WTC11 (cell line): ENCODE measurements at regions not wholly inside any gene's neighbourhood (a gene's known extent, or its start where the extent isn't known, plus 50 kb on each side); places are given as distances from the start of the nearest gene placed in this dataset.

Source experiments
- ATAC-seq: fragments of 200-7000 bp; cut with Tn5 transposase; 2 replicates; pipeline ENCODE4 v1.10.0; 2021; ENCODE audit warnings: mild to moderate bottlenecking, moderate library complexity
- CTCF ChIA-PET: fragments of 300-600 bp; sonication (Branson Sonifier 250); formaldehyde crosslinking; loops from one replicate; lab custom pipeline; 2021; ENCODE audit warnings: antibody characterized with exemption; lab: Charles Lee
- POLR2A ChIA-PET: fragments of 350-600 bp; sonication (Branson Sonifier 250); formaldehyde crosslinking; loops from one replicate; lab custom pipeline; 2021; ENCODE audit warnings: antibody characterized with exemption; lab: Charles Lee
- DNase-seq: peaks from one replicate; pipeline ENCODE4 v3.0.0; 2021; ENCODE audit warnings: low spot score
- H3K27ac Mint-ChIP-seq: 2 replicates; pipeline ENCODE4 v1.8.0; 2021; ENCODE audit warnings: mixed read lengths
- H3K27me3 Mint-ChIP-seq: 2 replicates; pipeline ENCODE4 v1.8.0; 2021; ENCODE audit warnings: low read depth, mild to moderate bottlenecking, moderate library complexity, mixed read lengths
- H3K36me3 Mint-ChIP-seq: 2 replicates; pipeline ENCODE4 v1.8.0; 2021; ENCODE audit warnings: mixed read lengths
- H3K4me1 Mint-ChIP-seq: 2 replicates; pipeline ENCODE4 v1.8.0; 2022; ENCODE audit warnings: mixed read lengths
- H3K4me3 Mint-ChIP-seq: 2 replicates; pipeline ENCODE4 v1.8.0; 2021; ENCODE audit warnings: mild to moderate bottlenecking, moderate library complexity, mixed read lengths
- H3K9me3 Mint-ChIP-seq: 2 replicates; pipeline ENCODE4 v1.8.0; 2021; ENCODE audit warnings: mixed read lengths
- ATF1 ChIP-seq: sonication (generic); formaldehyde crosslinking; IDR thresholded peaks from 2 replicates; pipeline ENCODE4 v1.8.1; 2023; ENCODE audit warnings: mild to moderate bottlenecking, moderate library complexity, missing genetic modification reagents
- CBFB ChIP-seq: sonication (generic); formaldehyde crosslinking; IDR thresholded peaks from 2 replicates; pipeline ENCODE4 v1.8.1; 2022; ENCODE audit warnings: mild to moderate bottlenecking, low read depth, missing genetic modification reagents
- CTCF ChIP-seq: fragments of 200-600 bp; IDR thresholded peaks from 2 replicates; pipeline ENCODE4 v1.8.0; 2022; ENCODE audit warnings: antibody characterized with exemption
- E2F5 ChIP-seq: sonication (generic); formaldehyde crosslinking; IDR thresholded peaks from 2 replicates; pipeline ENCODE4 v1.8.1; 2022; ENCODE audit warnings: mild to moderate bottlenecking, moderate library complexity, missing genetic modification reagents
- ESRRA ChIP-seq: sonication (generic); formaldehyde crosslinking; IDR thresholded peaks from 2 replicates; pipeline ENCODE4 v1.8.1; 2022; ENCODE audit warnings: mild to moderate bottlenecking, missing genetic modification reagents, borderline replicate concordance
- FOXJ3 ChIP-seq: sonication (generic); formaldehyde crosslinking; IDR thresholded peaks from 2 replicates; pipeline ENCODE4 v1.9.0; 2021; ENCODE audit warnings: missing genetic modification reagents, mild to moderate bottlenecking, borderline replicate concordance
- FOXK1 ChIP-seq: sonication (generic); formaldehyde crosslinking; IDR thresholded peaks from 2 replicates; pipeline ENCODE4 v1.8.0; 2022; ENCODE audit warnings: mild to moderate bottlenecking, moderate library complexity, missing genetic modification reagents
- GTF2I ChIP-seq: fragments of 250-450 bp; sonication (Bioruptor Pico); conservative IDR thresholded peaks from 2 replicates; pipeline ENCODE4 v1.4.0; 2021; ENCODE audit warnings: mild to moderate bottlenecking
- HMGA2 ChIP-seq: fragments of 250-450 bp; sonication (Bioruptor Pico); IDR thresholded peaks from 2 replicates; pipeline ENCODE4 v1.4.0; 2021; ENCODE audit warnings: mild to moderate bottlenecking, moderate library complexity
- HMGXB4 ChIP-seq: sonication (generic); formaldehyde crosslinking; IDR thresholded peaks from 2 replicates; pipeline ENCODE4 v1.8.1; 2023; ENCODE audit warnings: mild to moderate bottlenecking, moderate library complexity, missing genetic modification reagents
- IRF2 ChIP-seq: sonication (generic); formaldehyde crosslinking; IDR thresholded peaks from 2 replicates; pipeline ENCODE4 v1.8.0; 2022; ENCODE audit warnings: low read depth, missing genetic modification reagents, borderline replicate concordance
- KAT7 ChIP-seq: sonication (generic); formaldehyde crosslinking; IDR thresholded peaks from 2 replicates; pipeline ENCODE4 v1.8.1; 2023; ENCODE audit warnings: missing genetic modification reagents, mild to moderate bottlenecking, borderline replicate concordance
- NFE2L1 ChIP-seq: sonication (generic); formaldehyde crosslinking; IDR thresholded peaks from 2 replicates; pipeline ENCODE4 v1.8.1; 2023; ENCODE audit warnings: missing genetic modification reagents
- NR2C2 ChIP-seq: sonication (generic); formaldehyde crosslinking; IDR thresholded peaks from 2 replicates; pipeline ENCODE4 v1.8.0; 2022; ENCODE audit warnings: mild to moderate bottlenecking, missing genetic modification reagents
- OVOL2 ChIP-seq: fragments of 250-450 bp; sonication (Bioruptor Pico); IDR thresholded peaks from 2 replicates; pipeline ENCODE4 v1.9.0; 2021; ENCODE audit warnings: mild to moderate bottlenecking, borderline replicate concordance
- RELA ChIP-seq: sonication (generic); formaldehyde crosslinking; IDR thresholded peaks from 2 replicates; pipeline ENCODE4 v1.8.1; 2022; ENCODE audit warnings: missing genetic modification reagents, mild to moderate bottlenecking, borderline replicate concordance
- SMAD3 ChIP-seq: sonication (generic); formaldehyde crosslinking; IDR thresholded peaks from 2 replicates; pipeline ENCODE4 v1.8.0; 2022; ENCODE audit warnings: missing genetic modification reagents, mild to moderate bottlenecking, borderline replicate concordance
- TEAD1 ChIP-seq: sonication (generic); formaldehyde crosslinking; IDR thresholded peaks from 2 replicates; pipeline ENCODE4 v1.8.0; 2022; ENCODE audit warnings: mild to moderate bottlenecking, missing genetic modification reagents
- ZNF232 ChIP-seq: sonication (generic); formaldehyde crosslinking; IDR thresholded peaks from 2 replicates; pipeline ENCODE4 v1.8.0; 2022; ENCODE audit warnings: mild to moderate bottlenecking, missing genetic modification reagents
- ZNF263 ChIP-seq: sonication (generic); formaldehyde crosslinking; IDR thresholded peaks from 2 replicates; pipeline ENCODE4 v1.8.1; 2022; ENCODE audit warnings: low read depth, mild to moderate bottlenecking, moderate library complexity, missing genetic modification reagents
- ZNF416 ChIP-seq: fragments of 250-450 bp; sonication (Bioruptor Pico); IDR thresholded peaks from 2 replicates; pipeline ENCODE4 v1.9.0; 2021; ENCODE audit warnings: mild to moderate bottlenecking, inconsistent platforms
- ZNF532 ChIP-seq: fragments of 250-450 bp; sonication (Bioruptor Pico); IDR thresholded peaks from 2 replicates; pipeline ENCODE4 v1.9.0; 2021; ENCODE audit warnings: mild to moderate bottlenecking, borderline replicate concordance
- ZNF671 ChIP-seq: fragments of 250-450 bp; sonication (Bioruptor Pico); IDR thresholded peaks from 2 replicates; pipeline ENCODE4 v1.8.0; 2021; ENCODE audit warnings: mild to moderate bottlenecking
- TF ChIP-seq, protein P1 (sequence below): fragments of 250-450 bp; sonication (Bioruptor Pico); IDR thresholded peaks from 2 replicates; pipeline ENCODE4 v1.9.0; 2021; ENCODE audit warnings: mild to moderate bottlenecking

DNA sequence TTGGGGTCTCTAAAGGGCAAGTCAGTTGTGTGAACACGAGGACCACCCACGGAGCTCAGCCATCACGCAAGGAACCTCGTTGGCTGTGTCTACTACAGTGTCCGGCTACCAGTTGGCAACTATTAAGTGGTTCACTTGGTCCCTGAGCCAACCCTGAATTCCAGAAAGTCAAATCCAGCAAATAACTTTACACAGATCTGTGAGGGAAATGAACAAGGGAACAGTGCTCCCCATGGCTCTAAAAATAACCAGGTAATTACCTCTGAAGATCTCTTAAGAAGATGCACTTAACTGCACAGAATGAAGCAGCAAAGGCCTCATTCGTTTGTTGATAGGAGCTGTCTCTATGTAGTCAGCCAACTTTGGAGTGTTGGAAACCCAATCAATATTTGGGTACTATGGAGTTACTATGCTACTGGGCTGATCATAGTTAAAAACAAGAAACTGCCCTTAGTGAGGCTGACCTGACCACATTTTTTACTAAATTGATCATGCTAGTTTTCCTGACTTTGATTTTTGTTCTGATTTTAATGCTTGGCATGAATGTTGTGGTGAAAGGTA is 219.1 kb upstream of the LRIG1 start:
- no peak for ATAC-seq
- ChIA-PET CTCF (no interaction called here), POLR2A (no interaction called here)
- Mint-ChIP-seq H3K9me3 (no peaks in the 10 kb centered on the region), H3K27ac (no peak overlapping the region), H3K36me3 (no peaks in the 10 kb centered on the region), H3K4me1 (peaks cover 19% of the 10 kb centered on the region), H3K4me3 (no peak overlapping the region), H3K27me3 (no peaks in the 10 kb centered on the region)
- TF ChIP-seq ZNF263, result no peak
- TF ChIP-seq, protein P1, sequence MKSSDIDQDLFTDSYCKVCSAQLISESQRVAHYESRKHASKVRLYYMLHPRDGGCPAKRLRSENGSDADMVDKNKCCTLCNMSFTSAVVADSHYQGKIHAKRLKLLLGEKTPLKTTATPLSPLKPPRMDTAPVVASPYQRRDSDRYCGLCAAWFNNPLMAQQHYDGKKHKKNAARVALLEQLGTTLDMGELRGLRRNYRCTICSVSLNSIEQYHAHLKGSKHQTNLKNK (CRISPR knock-in tag), result no peak
- no peak for TF ChIP-seq OVOL2 (CRISPR knock-in tag)
- no peak for TF ChIP-seq ATF1 (CRISPR knock-in tag)
- TF ChIP-seq TEAD1 (CRISPR knock-in tag), result no peak
- TF ChIP-seq ZNF671 (CRISPR knock-in tag), result no peak
- TF ChIP-seq HMGXB4 (CRISPR knock-in tag), result no peak
- no peak for TF ChIP-seq HMGA2 (CRISPR knock-in tag)
- no peak for TF ChIP-seq E2F5 (CRISPR knock-in tag)
- no peak for TF ChIP-seq ZNF232 (CRISPR knock-in tag)
- TF ChIP-seq NFE2L1, result no peak
- no peak for TF ChIP-seq IRF2 (CRISPR knock-in tag)
- TF ChIP-seq KAT7 (CRISPR knock-in tag), result no peak
- TF ChIP-seq ZNF416 (CRISPR knock-in tag), result no peak
- TF ChIP-seq FOXJ3 (CRISPR knock-in tag), result no peak
- no peak for TF ChIP-seq GTF2I (CRISPR knock-in tag)
- no peak for TF ChIP-seq NR2C2 (CRISPR knock-in tag)
- no peak for TF ChIP-seq CBFB (CRISPR knock-in tag)
- no peak for TF ChIP-seq RELA (CRISPR knock-in tag)
- no peak for TF ChIP-seq CTCF
- DNase-seq, result no peak

GRCh38 chr3:66720508-66720907 is 219.7 kb upstream of the LRIG1 start:
- TF ChIP-seq RELA (CRISPR knock-in tag) (no peak), SMAD3 (no peak), ESRRA (CRISPR knock-in tag) (no peak), KAT7 (CRISPR knock-in tag) (no peak), ZNF416 (CRISPR knock-in tag) (no peak), ZNF532 (CRISPR knock-in tag) (no peak), FOXK1 (CRISPR knock-in tag) (no peak)
- ChIA-PET CTCF (no interaction called here), POLR2A (no interaction called here)
- H3K36me3 Mint-ChIP-seq, result no peaks in the 10 kb centered on the region
- H3K9me3 Mint-ChIP-seq, result no peaks in the 10 kb centered on the region
- H3K27me3 Mint-ChIP-seq, result no peaks in the 10 kb centered on the region
- no peak overlapping the region for H3K27ac Mint-ChIP-seq
- peaks cover 19% of the 10 kb centered on the region for H3K4me1 Mint-ChIP-seq
- H3K4me3 Mint-ChIP-seq, result no peak overlapping the region
- ATAC-seq, result no peak; the same call in 1 of the 2 replicates
- DNase-seq, result no peak
